Stimulated activated CD4-positive, alpha-beta T cell treated with anti-CD3 and anti-CD28 coated beads, TNF-alpha, amount 100 ng/mL, for 1 hour (primary cell): ENCODE measurements at regions not wholly inside any gene's neighbourhood (a gene's known extent, or its start where the extent isn't known, plus 50 kb on each side); places are given as distances from the start of the nearest gene placed in this dataset.

ENCODE experiments used
- DNase-seq, 3 donors: peaks; one replicate each; pipeline ENCODE4 v3.0.0-alpha.2; 2020; ENCODE audit warnings: low read depth in 3 of 3, low spot score in 1 of 3

- DNase-seq: no peak
Observed at GRCh38 chr20:61170496-61171320, 81.4 kb upstream of the CDH4 start.

GRCh38 chr20:61173267-61173666 is 78.8 kb upstream of the CDH4 start:
- no peak for DNase-seq

GRCh38 chr20:61173961-61174725 is 77.9 kb upstream of the CDH4 start:
- no peak for DNase-seq

GRCh38 chr20:61176874-61177273 is 75.2 kb upstream of the CDH4 start:
- DNase-seq: no peak

GRCh38 chr20:61178551-61179071 is 73.5 kb upstream of the CDH4 start:
- DNase-seq: no peak

- no peak for DNase-seq
Observed at GRCh38 chr20:61184194-61184593, 67.9 kb upstream of the CDH4 start.

GRCh38 chr20:61185181-61185580 is 66.9 kb upstream of the CDH4 start:
- DNase-seq: no peak

- DNase-seq: no peak
Observed at GRCh38 chr20:61185841-61186601, 66.0 kb upstream of the CDH4 start.

- DNase-seq: no peak
Observed at GRCh38 chr20:61186771-61187472, 65.1 kb upstream of the CDH4 start.

- DNase-seq: no peak
Observed at GRCh38 chr20:61189534-61189933, 62.5 kb upstream of the CDH4 start.

GRCh38 chr20:61191096-61191495 is 61.0 kb upstream of the CDH4 start:
- DNase-seq: no peak

GRCh38 chr20:61192337-61192950 is 59.6 kb upstream of the CDH4 start:
- no peak for DNase-seq

GRCh38 chr20:61193164-61193563 is 58.9 kb upstream of the CDH4 start:
- DNase-seq: no peak
